IMR-90 (cell line): ENCODE measurements at regions not wholly inside any gene's neighbourhood (a gene's known extent, or its start where the extent isn't known, plus 50 kb on each side); places are given as distances from the start of the nearest gene placed in this dataset.
"Not testable (repeated sequence)": the region's sequence is repeated elsewhere in the genome, so short reads cannot be mapped to it uniquely, and the experiment has no call there.

ENCODE experiments used
- ATAC-seq: fragments of 200-7000 bp; cut with Tn5 transposase; 2 replicates; pipeline ENCODE4 v1.9.1; 2020; ENCODE audit warnings: low read depth, mild to moderate bottlenecking, moderate library complexity
- BruUV-seq: library from RNA; stranded (reverse); fragments of 400-500 nt; replicated peaks from 2 replicates; lab custom pipeline; 2021; lab: Mats Ljungman, UMichigan
- CTCF ChIA-PET: fragments of 300-600 bp; formaldehyde crosslinking; extraction: SDS; loops from one replicate; lab custom pipeline; 2021; ENCODE audit warnings: antibody characterized with exemption; lab: Yijun Ruan, JAX
- POLR2A ChIA-PET: fragments of 300-600 bp; sonication (Branson Sonifier 250); formaldehyde crosslinking; loops from one replicate; lab custom pipeline; 2022; ENCODE audit warnings: antibody characterized with exemption; ENCODE audit not compliant: unreplicated experiment; lab: Charles Lee
- DNase-seq: peaks from one replicate; pipeline ENCODE4 v3.0.0; 2013
- H2AFZ ChIP-seq: replicated peaks from 2 replicates; pipeline ENCODE3; 2013; ENCODE audit warnings: low read length, mild to moderate bottlenecking; ENCODE audit not compliant: poor library complexity
- H2AK5ac ChIP-seq: 2 replicates; pipeline ENCODE4 v1.6.1; 2013; ENCODE audit warnings: low read depth, low read length, inconsistent platforms
- H2AK9ac ChIP-seq: replicated peaks from 2 replicates; pipeline ENCODE3; 2013; ENCODE audit warnings: mild to moderate bottlenecking, low read depth, low read length, moderate library complexity; ENCODE audit not compliant: poor library complexity
- H2BK120ac ChIP-seq: 2 replicates; pipeline ENCODE4 v1.6.1; 2013; ENCODE audit warnings: low read depth, low read length, inconsistent platforms
- H2BK15ac ChIP-seq: 3 replicates; pipeline ENCODE4 v1.6.1; 2013; ENCODE audit warnings: low read depth, low read length, inconsistent platforms
- H2BK20ac ChIP-seq: 2 replicates; pipeline ENCODE4 v1.6.1; 2013; ENCODE audit warnings: low read depth, mild to moderate bottlenecking, inconsistent platforms, low read length, moderate library complexity
- H2BK5ac ChIP-seq: 2 replicates; pipeline ENCODE4 v1.6.1; 2013; ENCODE audit warnings: mild to moderate bottlenecking, low read depth, low read length, inconsistent platforms; ENCODE audit not compliant: poor library complexity, severe bottlenecking
- H3K14ac ChIP-seq: replicated peaks from 2 replicates; pipeline ENCODE4 v1.6.1; 2013; ENCODE audit warnings: low read depth, low read length, inconsistent platforms
- H3K18ac ChIP-seq: 2 replicates; pipeline ENCODE4 v1.6.1; 2013; ENCODE audit warnings: low read depth, low read length, control low read depth
- H3K23ac ChIP-seq: 2 replicates; pipeline ENCODE4 v1.6.1; 2013; ENCODE audit warnings: low read depth, low read length, inconsistent platforms
- H3K27ac ChIP-seq: 2 replicates; pipeline ENCODE4 v1.5.1; 2013; ENCODE audit warnings: mild to moderate bottlenecking, control low read depth, low read length; ENCODE audit not compliant: insufficient read depth
- H3K27me3 ChIP-seq: 2 replicates; pipeline ENCODE4 v1.6.1; 2013; ENCODE audit warnings: low read length; ENCODE audit not compliant: control insufficient read depth, insufficient read depth
- H3K36me3 ChIP-seq: 2 replicates; pipeline ENCODE4 v1.6.1; 2013; ENCODE audit warnings: low read length, mixed read lengths; ENCODE audit not compliant: control insufficient read depth, insufficient read depth
- H3K4ac ChIP-seq: 2 replicates; pipeline ENCODE4 v1.6.1; 2013; ENCODE audit warnings: low read depth, low read length, inconsistent platforms
- H3K4me1 ChIP-seq: 2 replicates; pipeline ENCODE4 v1.6.1; 2013; ENCODE audit warnings: low read length, mixed read lengths; ENCODE audit not compliant: control insufficient read depth, insufficient read depth
- H3K4me2 ChIP-seq: 2 replicates; pipeline ENCODE4 v1.6.1; 2013; ENCODE audit warnings: low read depth, mild to moderate bottlenecking, control low read depth, low read length, moderate library complexity
- H3K4me3 ChIP-seq: 2 replicates; pipeline ENCODE4 v1.5.1; 2013; ENCODE audit warnings: low read depth, mild to moderate bottlenecking, control low read depth, low read length, moderate library complexity; ENCODE audit not compliant: insufficient read depth
- H3K56ac ChIP-seq: 2 replicates; pipeline ENCODE4 v1.6.1; 2013; ENCODE audit warnings: low read length, inconsistent platforms; ENCODE audit not compliant: insufficient read depth; ENCODE audit errors: extremely low read depth
- H3K79me1 ChIP-seq, 2 experiments: 2 replicates each; pipeline ENCODE4 v1.6.1; 2013; ENCODE audit warnings: low read length in 2 of 2, inconsistent platforms in 1 of 2, low read depth in 1 of 2
- H3K9ac ChIP-seq: 2 replicates; pipeline ENCODE4 v1.6.1; 2013; ENCODE audit warnings: low read depth, low read length, control low read depth
- H3K9me1 ChIP-seq: 2 replicates; pipeline ENCODE4 v1.6.1; 2013; ENCODE audit warnings: low read length, inconsistent platforms; ENCODE audit not compliant: insufficient read depth
- H3K9me3 ChIP-seq: 2 replicates; pipeline ENCODE4 v1.6.1; 2013; ENCODE audit warnings: low read length; ENCODE audit not compliant: control insufficient read depth, insufficient read depth
- H4K20me1 ChIP-seq: 2 replicates; pipeline ENCODE4 v1.6.1; 2013; ENCODE audit warnings: low read length, inconsistent platforms; ENCODE audit not compliant: insufficient read depth
- H4K5ac ChIP-seq: 2 replicates; pipeline ENCODE4 v1.6.1; 2013; ENCODE audit warnings: mild to moderate bottlenecking, low read depth, low read length, control low read depth
- H4K8ac ChIP-seq, 2 experiments: 2 replicates each; pipeline ENCODE4 v1.6.1; 2013; ENCODE audit warnings: low read depth in 2 of 2, low read length in 2 of 2, control low read depth in 1 of 2, inconsistent platforms in 1 of 2
- H4K91ac ChIP-seq: 2 replicates; pipeline ENCODE4 v1.6.1; 2013; ENCODE audit warnings: low read depth, low read length, inconsistent platforms; ENCODE audit not compliant: insufficient read depth
- BHLHE40 ChIP-seq: fragments of 150-350 bp; IDR thresholded peaks from 2 replicates; pipeline ENCODE4 v1.6.1; 2016; ENCODE audit warnings: mild to moderate bottlenecking, low read depth, low read length
- CTCF ChIP-seq: conservative IDR thresholded peaks from 2 replicates; pipeline ENCODE4 v1.5.1; 2012; ENCODE audit warnings: mild to moderate bottlenecking, low read depth, low read length, improper control_type of control experiment
- MAFK ChIP-seq: IDR thresholded peaks from 2 replicates; pipeline ENCODE4 v1.6.1; 2012; ENCODE audit warnings: low read depth, low read length, improper control_type of control experiment
- MAZ ChIP-seq: IDR thresholded peaks from 2 replicates; pipeline ENCODE4 v1.6.1; 2012; ENCODE audit warnings: low read depth, mild to moderate bottlenecking, low read length, improper control_type of control experiment, moderate library complexity, borderline replicate concordance
- MXI1 ChIP-seq: IDR thresholded peaks from 2 replicates; pipeline ENCODE4 v1.6.1; 2012; ENCODE audit warnings: low read depth, mild to moderate bottlenecking, low read length, moderate library complexity, borderline replicate concordance
- NFE2L2 ChIP-seq: fragments of 150-350 bp; IDR thresholded peaks from 2 replicates; pipeline ENCODE4 v1.6.1; 2016; ENCODE audit warnings: low read depth, mild to moderate bottlenecking, low read length
- RAD21 ChIP-seq: IDR thresholded peaks from 2 replicates; pipeline ENCODE4 v1.6.1; 2012; ENCODE audit warnings: low read length, improper control_type of control experiment
- RFX5 ChIP-seq: IDR thresholded peaks from 2 replicates; pipeline ENCODE4 v1.8.0; 2012; ENCODE audit warnings: low read depth, mild to moderate bottlenecking, low read length, moderate library complexity
- WGBS, 2 experiments: methylation state at CpG; one replicate each; pipeline versions ENCODE4 v1.1.5 to v1.1.7; 2013; ENCODE audit warnings: missing lambda C conversion rate in 2 of 2; ENCODE audit not compliant: insufficient read length in 1 of 2; ENCODE audit errors: extremely low coverage in 2 of 2; 5-methylcytosine and 5-hydroxymethylcytosine counted together
- dilution Hi-C: fragments of 300-500 bp; cut with HindIII; formaldehyde crosslinking; loops from one replicate; pipeline ENCODE4 v1.14.3; 2018; ENCODE audit warnings: low sequenced_read_pairs; ENCODE audit not compliant: unreplicated experiment
- in situ Hi-C: fragments of 300-500 bp; cut with MboI; formaldehyde crosslinking; loops from 3 replicates; pipeline ENCODE4 v1.14.3; 2019; ENCODE audit warnings: low sequenced_read_pairs, inconsistent platforms, mixed read lengths
- intact Hi-C: fragments of 100-400 bp; cut with micrococcal nuclease; formaldehyde crosslinking; loops from 2 replicates; pipeline ENCODE4 v1.10.0; 2022

- Histone ChIP-seq H3K9ac (no peak overlapping the region), H3K36me3 (no peaks in the 10 kb centered on the region), H2AFZ (no peak overlapping the region), H2BK20ac (no peak overlapping the region), H2BK15ac (no peak overlapping the region), H2AK5ac (no peak overlapping the region), H2BK120ac (no peak overlapping the region), H3K4me2 (no peak overlapping the region), H2AK9ac (no peak overlapping the region), H3K23ac (no peak overlapping the region), H3K4me1 (no peaks in the 10 kb centered on the region), H4K20me1 (no peaks in the 10 kb centered on the region), H3K4ac (no peak overlapping the region), H3K56ac (no peak overlapping the region), H2BK5ac (no peak overlapping the region), H3K4me3 (no peak overlapping the region), H3K14ac (no peak overlapping the region), H4K5ac (no peak overlapping the region), H3K79me1 (no peaks in the 10 kb centered on the region), H3K9me3 (0 out of 2 replicates have a peak, but pooled peaks cover 4% of the 10 kb centered on the region), H3K9me1 (no peaks in the 10 kb centered on the region), H3K27ac (no peak overlapping the region), H3K18ac (no peak overlapping the region), H4K91ac (no peak overlapping the region), H3K27me3 (no peaks in the 10 kb centered on the region), H4K8ac (no peak overlapping the region)
- no TSS peak for BruUV-seq
- dilution Hi-C loops = no loop called here
- intact Hi-C loops = no loop called here
- CTCF ChIA-PET = no interaction called here
- 0 out of 2 replicates have a peak, but pooled peaks have one; percentile 7 for TF ChIP-seq MAFK
- TF ChIP-seq RFX5 = no peak
- no peak for TF ChIP-seq CTCF
- no peak for TF ChIP-seq NFE2L2
- no peak for TF ChIP-seq BHLHE40
- no peak for TF ChIP-seq MXI1
- no peak for TF ChIP-seq RAD21
- TF ChIP-seq MAZ = no peak
- DNase-seq (no peak), ATAC-seq (no peak)
- POLR2A ChIA-PET = no interaction called here
- in situ Hi-C loops = no loop called here
These were observed 275.5 kb downstream of the AKAIN1 start for GRCh38 chr18:4921548-4921947.

- in situ Hi-C loops, H3K36me3 ChIP-seq, BruUV-seq, H2AK5ac ChIP-seq, H3K14ac ChIP-seq, H2BK5ac ChIP-seq, H3K4me2 ChIP-seq, H3K18ac ChIP-seq, H3K56ac ChIP-seq, intact Hi-C loops, POLR2A ChIA-PET, H4K8ac ChIP-seq, H3K4me1 ChIP-seq, H3K4ac ChIP-seq, CTCF ChIA-PET, H4K91ac ChIP-seq, H3K27me3 ChIP-seq, H2BK120ac ChIP-seq, H3K79me1 ChIP-seq, H2AFZ ChIP-seq, H3K23ac ChIP-seq, H3K4me3 ChIP-seq, H4K5ac ChIP-seq, DNase-seq, dilution Hi-C loops, ATAC-seq, H2BK15ac ChIP-seq, H2AK9ac ChIP-seq, H3K27ac ChIP-seq, H3K9ac ChIP-seq, H4K20me1 ChIP-seq, H3K9me3 ChIP-seq, H2BK20ac ChIP-seq, H3K9me1 ChIP-seq: not testable (repeated sequence)
- no CpG with 5 or more reads among the region's 7 CpGs for WGBS, 2 experiments
These were observed 279.5 kb downstream of the AKAIN1 start for GRCh38 chr18:4917509-4917908.
